GM12878 (cell line): ENCODE measurements at regions not wholly inside any gene's neighbourhood (a gene's known extent, or its start where the extent isn't known, plus 50 kb on each side); places are given as distances from the start of the nearest gene placed in this dataset.

Source experiments
- ATAC-seq: fragments of 200-7000 bp; cut with Tn5 transposase; 3 replicates; pipeline ENCODE4 v1.9.1; 2020; ENCODE audit warnings: mild to moderate bottlenecking, moderate library complexity
- BruUV-seq: library from RNA; stranded (reverse); fragments of 400-500 nt; replicated peaks from 2 replicates; lab custom pipeline; 2021; lab: Mats Ljungman, UMichigan
- CTCF ChIA-PET: fragments of 300-600 bp; sonication (Branson Sonifier 250); formaldehyde crosslinking; extraction: SDS; loops from one replicate; lab custom pipeline; 2021; ENCODE audit warnings: inconsistent platforms; lab: Yijun Ruan, JAX
- POLR2A ChIA-PET: fragments of 350-600 bp; formaldehyde crosslinking; extraction: SDS; loops from one replicate; lab custom pipeline; 2021; ENCODE audit warnings: inconsistent platforms; lab: Charles Lee
- RAD21 ChIA-PET: fragments of 300-600 bp; sonication (Branson Sonifier 250); formaldehyde crosslinking; loops from one replicate; lab custom pipeline; 2023; ENCODE audit warnings: antibody characterized with exemption; ENCODE audit not compliant: unreplicated experiment; lab: Charles Lee
- SMC1A ChIA-PET: fragments of 300-600 bp; sonication (Branson Sonifier 250); formaldehyde crosslinking; loops from one replicate; lab custom pipeline; 2023; ENCODE audit not compliant: unreplicated experiment, uncharacterized antibody; lab: Charles Lee
- DNase-seq: peaks from one replicate; pipeline ENCODE4 v3.0.0-alpha.2; 2011; ENCODE audit warnings: low read depth, low spot score
- FAIRE-seq: peaks from 3 replicates; lab custom pipeline; 2011; peaks lifted over from hg19 to GRCh38; lab: Jason Lieb, UNC
- H2AFZ ChIP-seq: 2 replicates; pipeline ENCODE4 v1.6.0; 2011; ENCODE audit warnings: low read depth, low read length, control low read depth; ENCODE audit not compliant: control insufficient read depth
- H3K27ac ChIP-seq: 2 replicates; pipeline ENCODE4 v1.5.1; 2011; ENCODE audit warnings: control low read depth; ENCODE audit not compliant: control insufficient read depth, insufficient read depth
- H3K27me3 ChIP-seq, 2 experiments: replicated peaks in 1 of 2; 2 replicates each; pipeline versions ENCODE4 v1.6.0 to v1.6.1; 2011; ENCODE audit warnings: low read length in 1 of 2; ENCODE audit not compliant: control insufficient read depth in 2 of 2, insufficient read depth in 2 of 2
- H3K36me3 ChIP-seq, 2 experiments: 2 replicates each; pipeline ENCODE4 v1.5.1; 2011; ENCODE audit warnings: low read length in 1 of 2; ENCODE audit not compliant: control insufficient read depth in 2 of 2, insufficient read depth in 2 of 2
- H3K4me1 ChIP-seq: 2 replicates; pipeline ENCODE4 v1.6.1; 2011; ENCODE audit warnings: mild to moderate bottlenecking, low read length, moderate library complexity, mixed read lengths; ENCODE audit not compliant: control insufficient read depth, insufficient read depth
- H3K4me2 ChIP-seq: 2 replicates; pipeline ENCODE4 v1.6.0; 2011; ENCODE audit warnings: control low read depth; ENCODE audit not compliant: control insufficient read depth, insufficient read depth
- H3K4me3 ChIP-seq: fragments of 200-600 bp; sonication (generic); 2 replicates; pipeline ENCODE4 v1.5.1; 2016
- H3K79me2 ChIP-seq: 2 replicates; pipeline ENCODE4 v1.6.0; 2011; ENCODE audit warnings: low read length; ENCODE audit not compliant: control insufficient read depth, insufficient read depth
- H3K9ac ChIP-seq: 2 replicates; pipeline ENCODE4 v1.8.0; 2011; ENCODE audit warnings: low read length, control low read depth, mixed read lengths; ENCODE audit not compliant: control insufficient read depth, insufficient read depth
- H3K9me3 ChIP-seq: replicated peaks from 3 replicates; pipeline ENCODE4 v1.5.1; 2011; ENCODE audit warnings: mild to moderate bottlenecking, low read length; ENCODE audit not compliant: control insufficient read depth, insufficient read depth
- H4K20me1 ChIP-seq: 2 replicates; pipeline ENCODE4 v1.6.0; 2011; ENCODE audit not compliant: control insufficient read depth, insufficient read depth
- BMI1 ChIP-seq: fragments of 450-650 bp; IDR thresholded peaks from 2 replicates; pipeline ENCODE4 v1.6.1; 2016; ENCODE audit warnings: mild to moderate bottlenecking, moderate library complexity, borderline replicate concordance
- CHD2 ChIP-seq: IDR thresholded peaks from 2 replicates; pipeline ENCODE4 v1.6.1; 2011; ENCODE audit warnings: low read depth, low read length, improper control_type of control experiment, borderline replicate concordance
- E4F1 ChIP-seq: fragments of 450-650 bp; IDR thresholded peaks from 2 replicates; pipeline ENCODE4 v1.6.1; 2018; ENCODE audit warnings: borderline replicate concordance, mild to moderate bottlenecking; ENCODE audit not compliant: partially characterized antibody
- MAX ChIP-seq: IDR thresholded peaks from 2 replicates; pipeline ENCODE4 v1.6.1; 2012; ENCODE audit warnings: low read depth, low read length, improper control_type of control experiment
- POLR2AphosphoS5 ChIP-seq: IDR thresholded peaks from 2 replicates; pipeline ENCODE4 v1.6.1; 2011; ENCODE audit warnings: mild to moderate bottlenecking, low read length, inconsistent platforms
- RAD21 ChIP-seq: IDR thresholded peaks from 2 replicates; pipeline ENCODE4 v1.6.1; 2011; ENCODE audit warnings: mild to moderate bottlenecking, low read depth, low read length, moderate library complexity; ENCODE audit not compliant: insufficient read depth
- SRF ChIP-seq, 2 experiments: IDR thresholded peaks; 2 replicates each; pipeline ENCODE4 v1.6.1; 2011; ENCODE audit warnings: low read depth in 2 of 2, low read length in 2 of 2, mild to moderate bottlenecking in 1 of 2, moderate library complexity in 1 of 2
- WGBS: methylation state at CpG from one replicate; pipeline ENCODE4 v1.1.6; 2016; ENCODE audit warnings: low lambda C conversion rate; ENCODE audit not compliant: insufficient replicate concordance, insufficient coverage; ENCODE audit errors: missing lambda C conversion rate; 5-methylcytosine and 5-hydroxymethylcytosine counted together
- in situ Hi-C: fragments of 300-500 bp; cut with MboI; formaldehyde crosslinking; loops from 9 replicates; pipeline ENCODE4 v1.14.3; 2018; ENCODE audit warnings: mixed read lengths
- intact Hi-C: fragments of 100-400 bp; cut with micrococcal nuclease; formaldehyde crosslinking; loops from one replicate; pipeline ENCODE4 v1.14.2; 2022; ENCODE audit not compliant: unreplicated experiment

- no peak for TF ChIP-seq CHD2
- no peak for TF ChIP-seq SRF (IDR thresholded peaks at IDR 0.05; ENCODE audit: low read depth in 2 of 2, low read length in 2 of 2)
Observed at GRCh38 chr2:20516646-20517341, 69.9 kb downstream of the RHOB start (continued).

GRCh38 chr2:20519309-20519708, 72.4 kb downstream of the RHOB start:
- Histone ChIP-seq H2AFZ (no peak overlapping the region), H3K4me3 (no peak overlapping the region), H3K4me1 (peaks cover 16% of the 10 kb centered on the region), H3K9ac (no peak overlapping the region), H3K27me3 (no peaks in the 10 kb centered on the region; a peak in 1 of 4 replicates), H3K9me3 (no peaks in the 10 kb centered on the region; the same call in 2 of the 3 replicates)
- ChIA-PET CTCF (no interaction called here), RAD21 (no interaction called here), SMC1A (no interaction called here)
- BruUV-seq, result no TSS peak
- FAIRE-seq (no peak), ATAC-seq (no peak), DNase-seq (no peak)
- in situ Hi-C loops, result no loop called here
- TF ChIP-seq MAX (no peak), RAD21 (no peak), E4F1 (no peak), POLR2AphosphoS5 (no peak), BMI1 (no peak)
- TF ChIP-seq, all 136 proteins: peak for 0
- H3K27ac ChIP-seq, result no peak overlapping the region
- WGBS, result 93% methylated on average over 3 of the region's 3 CpGs
- no peaks in the 10 kb centered on the region for H3K36me3 ChIP-seq
- no peaks in the 10 kb centered on the region for H3K79me2 ChIP-seq
- H4K20me1 ChIP-seq, result no peaks in the 10 kb centered on the region
- intact Hi-C loops, result no loop called here
- POLR2A ChIA-PET, result no interaction called here
- no peak overlapping the region for H3K4me2 ChIP-seq
